ENCODE measurements at regions not wholly inside any gene's neighbourhood (a gene's known extent, or its start where the extent isn't known, plus 50 kb on each side); places are given as distances from the start of the nearest gene placed in this dataset.

DNA sequence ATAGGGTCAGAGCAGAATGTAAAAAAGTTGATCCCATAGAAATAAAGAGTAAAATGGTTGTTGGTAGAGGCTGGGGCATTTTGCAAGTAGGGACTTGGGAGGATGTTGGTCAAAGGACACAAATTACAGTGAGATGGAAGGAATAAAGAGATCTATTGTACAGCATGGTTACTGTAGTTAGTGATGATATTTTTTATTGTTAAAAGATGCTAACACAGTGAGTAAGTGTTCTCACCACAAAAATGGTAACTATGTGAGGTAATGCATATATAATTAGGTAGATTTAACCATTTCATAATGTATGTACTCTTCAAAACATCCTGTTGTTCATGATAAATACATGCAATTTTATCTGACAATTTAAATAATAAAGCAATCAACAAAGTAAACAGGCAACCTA is 280.7 kb upstream of the MAGI2 start:
- Histone ChIP-seq H3K27ac (ENCODE audit: low read depth in 2 of 2, low read length in 2 of 2) (no peak overlapping the region), H3K4me1 (ENCODE audit: control insufficient read depth in 2 of 3, insufficient read depth in 2 of 3, low read depth in 1 of 3, low read length in 3 of 3) (no peaks in the 10 kb centered on the region), H3K36me3 (ENCODE audit: control insufficient read depth in 2 of 3, insufficient read depth in 3 of 3, low read length in 3 of 3) (no peaks in the 10 kb centered on the region), H3K27me3 (ENCODE audit: control insufficient read depth, insufficient read depth, low read length) (no peaks in the 10 kb centered on the region), H3K9ac (ENCODE audit: low read length in 3 of 3) (no peak overlapping the region), H3K9me3 (ENCODE audit: control insufficient read depth in 2 of 3, insufficient read depth in 1 of 3, low read length in 3 of 3) (peaks cover 0 to 4% (median 0%) of the 10 kb centered on the region in 3 donors), H3K4me3 (ENCODE audit: low read length in 3 of 3) (no peak overlapping the region)
- intact Hi-C loops (cut with DNase I), result no loop called here
- DNase-seq, result no peak
- no peak for FAIRE-seq
- TF ChIP-seq, protein P1, sequence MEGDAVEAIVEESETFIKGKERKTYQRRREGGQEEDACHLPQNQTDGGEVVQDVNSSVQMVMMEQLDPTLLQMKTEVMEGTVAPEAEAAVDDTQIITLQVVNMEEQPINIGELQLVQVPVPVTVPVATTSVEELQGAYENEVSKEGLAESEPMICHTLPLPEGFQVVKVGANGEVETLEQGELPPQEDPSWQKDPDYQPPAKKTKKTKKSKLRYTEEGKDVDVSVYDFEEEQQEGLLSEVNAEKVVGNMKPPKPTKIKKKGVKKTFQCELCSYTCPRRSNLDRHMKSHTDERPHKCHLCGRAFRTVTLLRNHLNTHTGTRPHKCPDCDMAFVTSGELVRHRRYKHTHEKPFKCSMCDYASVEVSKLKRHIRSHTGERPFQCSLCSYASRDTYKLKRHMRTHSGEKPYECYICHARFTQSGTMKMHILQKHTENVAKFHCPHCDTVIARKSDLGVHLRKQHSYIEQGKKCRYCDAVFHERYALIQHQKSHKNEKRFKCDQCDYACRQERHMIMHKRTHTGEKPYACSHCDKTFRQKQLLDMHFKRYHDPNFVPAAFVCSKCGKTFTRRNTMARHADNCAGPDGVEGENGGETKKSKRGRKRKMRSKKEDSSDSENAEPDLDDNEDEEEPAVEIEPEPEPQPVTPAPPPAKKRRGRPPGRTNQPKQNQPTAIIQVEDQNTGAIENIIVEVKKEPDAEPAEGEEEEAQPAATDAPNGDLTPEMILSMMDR (IDR thresholded peaks at IDR 0.05; ENCODE audit: borderline replicate concordance, extremely low read depth, insufficient read depth), result no peak

DNA sequence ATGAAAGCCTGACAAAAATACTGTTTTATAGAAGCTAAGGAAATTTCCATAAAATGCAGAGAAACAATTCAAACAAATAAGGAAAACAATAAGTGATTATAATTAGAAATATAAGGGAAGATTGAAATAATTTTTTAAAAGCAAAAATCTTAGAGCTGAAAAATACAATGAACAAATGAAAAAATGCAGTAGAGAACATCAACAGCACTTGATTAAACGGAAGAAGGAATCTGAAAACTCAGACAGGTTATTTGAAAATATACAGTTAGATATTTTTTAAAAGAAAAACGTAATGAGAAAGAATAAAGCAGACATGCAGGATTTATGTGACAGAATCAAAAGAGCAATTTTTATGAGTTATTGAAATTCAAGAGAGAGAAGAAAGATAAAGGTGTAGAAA is 279.1 kb upstream of the MAGI2 start:
- no peak overlapping the region for H3K9ac ChIP-seq (ENCODE audit: low read length in 3 of 3)
- DNase-seq (no peak), FAIRE-seq (no peak)
- H3K4me1 ChIP-seq (ENCODE audit: control insufficient read depth in 2 of 3, insufficient read depth in 2 of 3, low read depth in 1 of 3, low read length in 3 of 3), result no peaks in the 10 kb centered on the region
- intact Hi-C loops (cut with DNase I), result no loop called here
- TF ChIP-seq, protein P1 (IDR thresholded peaks at IDR 0.05; ENCODE audit: borderline replicate concordance, extremely low read depth, insufficient read depth), result no peak
- H3K27ac ChIP-seq (ENCODE audit: low read depth in 2 of 2, low read length in 2 of 2), result no peak overlapping the region
- H3K36me3 ChIP-seq (ENCODE audit: control insufficient read depth in 2 of 3, insufficient read depth in 3 of 3, low read length in 3 of 3), result no peaks in the 10 kb centered on the region
- H3K9me3 ChIP-seq (ENCODE audit: control insufficient read depth in 2 of 3, insufficient read depth in 1 of 3, low read length in 3 of 3), result peaks cover 0 to 4% (median 0%) of the 10 kb centered on the region in 3 donors
- H3K27me3 ChIP-seq (ENCODE audit: control insufficient read depth, insufficient read depth, low read length), result no peaks in the 10 kb centered on the region
- H3K4me3 ChIP-seq (ENCODE audit: low read length in 3 of 3), result no peak overlapping the region

DNA sequence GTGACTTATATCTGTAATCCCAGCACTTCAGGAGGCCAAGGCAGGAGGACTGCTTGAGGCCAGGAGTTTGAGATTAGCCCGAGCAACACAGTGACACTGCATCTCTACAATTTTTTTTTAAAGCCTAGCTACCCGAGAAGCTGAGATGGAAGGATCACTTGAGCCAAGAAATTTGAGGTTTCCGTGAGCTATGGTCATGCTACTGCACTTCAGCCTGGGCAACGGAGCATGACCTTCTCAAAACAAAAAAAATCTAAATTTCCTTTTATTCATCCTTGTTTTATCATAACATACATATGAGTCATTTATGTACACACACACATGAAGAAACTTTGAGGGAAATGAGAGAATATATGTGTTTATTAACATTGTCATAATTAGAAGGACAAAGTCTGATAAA is 277.5 kb upstream of the MAGI2 start:
- H3K4me1 ChIP-seq (ENCODE audit: control insufficient read depth in 2 of 3, insufficient read depth in 2 of 3, low read depth in 1 of 3, low read length in 3 of 3), result no peaks in the 10 kb centered on the region
- no peak overlapping the region for H3K9ac ChIP-seq (ENCODE audit: low read length in 3 of 3)
- DNase-seq (no peak), FAIRE-seq (no peak)
- H3K27me3 ChIP-seq (ENCODE audit: control insufficient read depth, insufficient read depth, low read length), result no peaks in the 10 kb centered on the region
- H3K36me3 ChIP-seq (ENCODE audit: control insufficient read depth in 2 of 3, insufficient read depth in 3 of 3, low read length in 3 of 3), result no peaks in the 10 kb centered on the region
- no peak overlapping the region for H3K4me3 ChIP-seq (ENCODE audit: low read length in 3 of 3)
- intact Hi-C loops (cut with DNase I), result no loop called here
- H3K9me3 ChIP-seq (ENCODE audit: control insufficient read depth in 2 of 3, insufficient read depth in 1 of 3, low read length in 3 of 3), result peaks cover 0 to 4% (median 0%) of the 10 kb centered on the region in 3 donors
- H3K27ac ChIP-seq (ENCODE audit: low read depth in 2 of 2, low read length in 2 of 2), result no peak overlapping the region
- TF ChIP-seq, protein P1 (IDR thresholded peaks at IDR 0.05; ENCODE audit: borderline replicate concordance, extremely low read depth, insufficient read depth), result no peak
